ENCODE measurements at regions not wholly inside any gene's neighbourhood (a gene's known extent, or its start where the extent isn't known, plus 50 kb on each side); places are given as distances from the start of the nearest gene placed in this dataset.

- Histone ChIP-seq H3K4me2 (no peak overlapping the region), H3K4me1 (ENCODE audit: insufficient read depth) (no peaks in the 10 kb centered on the region), H3F3A (replicated peaks; ENCODE audit: low read depth) (no peaks in the 10 kb centered on the region), H3K36me3 (ENCODE audit: insufficient read depth) (no peaks in the 10 kb centered on the region), H3K27ac (ENCODE audit: low read depth) (no peak overlapping the region), H3K4me3 (no peak overlapping the region), H3K27me3 (ENCODE audit: insufficient read depth) (no peaks in the 10 kb centered on the region), H3K9me2 (ENCODE audit: insufficient read depth) (no peaks in the 10 kb centered on the region), H3K79me2 (replicated peaks; ENCODE audit: insufficient read depth) (no peaks in the 10 kb centered on the region), H4K20me1 (replicated peaks; ENCODE audit: insufficient read depth) (no peaks in the 10 kb centered on the region), H2AFZ (no peak overlapping the region)
- Mint-ChIP-seq H3K36me3 (ENCODE audit: low read depth) (no peaks in the 10 kb centered on the region), H3K4me1 (no peaks in the 10 kb centered on the region), H3K9me3 (no peaks in the 10 kb centered on the region), H3K27ac (no peak overlapping the region), H3K4me3 (no peak overlapping the region), H3K27me3 (ENCODE audit: insufficient read depth, low read depth, poor library complexity) (no peaks in the 10 kb centered on the region)
- TF ChIP-seq REST (IDR thresholded peaks at IDR 0.05; ENCODE audit: unreplicated experiment) (no peak), CTCF (conservative IDR thresholded peaks at IDR 0.05; ENCODE audit: low read depth in 2 of 2) (peak; percentile 63 to 69), CREB1 (CRISPR knock-in tag; IDR thresholded peaks at IDR 0.05; ENCODE audit: low read depth) (no peak), ZNF114 (CRISPR knock-in tag; IDR thresholded peaks at IDR 0.05) (no peak)
- peak; percentile 67 for ATAC-seq
- DNase-seq (ENCODE audit: low spot score) = peak; percentile 71
Observed at GRCh38 chr2:212892193-212892592, 259.2 kb downstream of the IKZF2 start.

GRCh38 chr2:212891580-212891979, 259.8 kb downstream of the IKZF2 start:
- DNase-seq (ENCODE audit: low spot score) (no peak), ATAC-seq (no peak)
- no peak for TF ChIP-seq POLR2AphosphoS5 (IDR thresholded peaks at IDR 0.05; ENCODE audit: low read depth)
- TF ChIP-seq EZH2phosphoT487 (IDR thresholded peaks at IDR 0.05; ENCODE audit: unreplicated experiment) = no peak
- no peaks in the 10 kb centered on the region for H4K20me1 ChIP-seq (replicated peaks; ENCODE audit: insufficient read depth)
- Mint-ChIP-seq H3K4me1 (no peaks in the 10 kb centered on the region), H3K36me3 (ENCODE audit: low read depth) (no peaks in the 10 kb centered on the region), H3K9me3 (no peaks in the 10 kb centered on the region), H3K4me3 (no peak overlapping the region), H3K27ac (no peak overlapping the region), H3K27me3 (ENCODE audit: insufficient read depth, low read depth, poor library complexity) (no peaks in the 10 kb centered on the region)
- H2AFZ ChIP-seq = no peak overlapping the region
- no peaks in the 10 kb centered on the region for H3K4me1 ChIP-seq (ENCODE audit: insufficient read depth)
- no peak overlapping the region for H3K4me2 ChIP-seq
- no peak overlapping the region for H3K4me3 ChIP-seq
- H3K36me3 ChIP-seq (ENCODE audit: insufficient read depth) = no peaks in the 10 kb centered on the region
- H3K79me2 ChIP-seq (replicated peaks; ENCODE audit: insufficient read depth) = no peaks in the 10 kb centered on the region
- H3K27me3 ChIP-seq (ENCODE audit: insufficient read depth) = no peaks in the 10 kb centered on the region
- H3F3A ChIP-seq (replicated peaks; ENCODE audit: low read depth) = no peaks in the 10 kb centered on the region
- H3K27ac ChIP-seq (ENCODE audit: low read depth) = no peak overlapping the region
- no peaks in the 10 kb centered on the region for H3K9me2 ChIP-seq (ENCODE audit: insufficient read depth)

Measured in GM23338 (cell line).